Cardiac fibroblast (primary cell): ENCODE measurements at regions not wholly inside any gene's neighbourhood (a gene's known extent, or its start where the extent isn't known, plus 50 kb on each side); places are given as distances from the start of the nearest gene placed in this dataset.

Source experiments
- DNase-seq, 2 donors: peaks; one replicate each; pipeline versions ENCODE4 v3.0.0 to v3.0.0-alpha.2; 2010; ENCODE audit warnings: low read depth in 2 of 2
- H3K4me3 ChIP-seq, 2 donors: replicated peaks in 1 of 2; 1 replicate in 1 of 2; 2 replicates in 1 of 2; pipeline ENCODE4 v1.5.1; 2011; ENCODE audit warnings: low read depth in 2 of 2, low read length in 2 of 2, mild to moderate bottlenecking in 2 of 2, moderate library complexity in 1 of 2
- CTCF ChIP-seq: IDR thresholded peaks from one replicate; pipeline ENCODE4 v1.5.1; 2011; ENCODE audit warnings: low read depth, mild to moderate bottlenecking, low read length, inconsistent platforms

DNA sequence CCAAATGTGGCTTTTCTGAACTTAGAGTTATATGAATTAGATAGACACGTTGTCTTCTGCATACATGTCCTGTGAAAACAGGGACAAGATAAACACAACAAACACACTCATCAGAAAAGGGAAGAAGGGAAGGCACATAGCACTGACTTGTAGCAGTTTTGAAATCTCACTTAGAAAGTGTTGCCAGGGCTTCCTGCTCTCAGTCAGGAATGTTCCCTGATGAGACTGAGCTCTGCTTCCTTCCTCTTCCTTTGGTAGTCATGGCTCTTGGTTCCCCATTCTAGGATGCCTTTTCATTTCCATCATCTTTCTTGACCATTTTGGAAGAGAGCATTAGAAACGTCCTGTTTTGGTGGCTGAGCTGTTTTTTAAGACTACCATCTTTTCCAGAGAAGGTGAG is 233.8 kb upstream of the LYZL1 start:
- no peak overlapping the region for H3K4me3 ChIP-seq
- no peak for TF ChIP-seq CTCF

DNA sequence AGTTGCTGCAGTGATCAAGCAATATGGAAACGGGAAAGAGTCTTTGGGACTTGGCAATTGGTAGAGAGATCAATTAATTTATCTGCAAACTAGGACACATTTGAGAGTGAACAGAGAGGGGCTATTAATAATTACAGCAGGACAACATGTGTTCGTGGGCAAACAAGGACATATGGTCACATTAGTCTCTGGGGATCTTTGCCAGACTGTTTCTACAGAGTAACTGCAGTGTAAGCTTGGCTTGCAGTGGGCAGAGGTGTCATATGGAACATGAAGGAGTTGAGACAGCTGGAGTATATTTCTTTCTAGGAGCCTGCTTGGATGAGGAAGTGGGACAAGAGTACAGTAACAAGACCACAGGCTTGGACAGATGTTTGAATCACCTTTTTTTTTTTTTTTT is 232.1 kb upstream of the LYZL1 start:
- TF ChIP-seq CTCF, result no peak
- H3K4me3 ChIP-seq, result no peak overlapping the region
- DNase-seq, result no peak

More for the DNA sequence above, 233.8 kb upstream of the LYZL1 start:
- peak in 1 of 2 donors; percentile 47 for DNase-seq

DNA sequence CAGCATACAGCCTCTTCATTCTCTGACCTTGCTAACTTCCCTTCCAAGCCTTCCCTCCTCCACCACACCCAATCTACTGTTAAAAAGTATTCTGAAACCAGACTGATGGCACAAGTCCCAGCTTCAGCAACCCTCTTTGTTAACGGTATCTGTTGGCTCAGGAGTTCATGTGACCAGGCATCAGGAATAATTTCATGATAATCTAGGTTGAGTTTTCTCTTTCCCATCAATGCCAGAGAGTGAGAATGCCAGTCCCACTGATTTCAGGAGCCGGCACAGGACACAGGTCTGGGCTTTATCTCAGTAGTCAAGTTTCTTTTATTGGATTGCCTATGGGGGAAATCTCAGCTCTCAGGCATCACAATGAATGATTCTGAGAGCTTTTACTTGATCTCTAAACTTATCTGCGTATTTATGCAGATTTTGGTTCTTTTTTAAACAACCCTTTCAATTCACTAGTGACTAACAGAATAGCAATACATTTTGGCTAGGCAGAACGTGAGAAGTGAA is 231.0 kb upstream of the LYZL1 start:
- TF ChIP-seq CTCF, result no peak
- peak in 1 of 2 donors; percentile 76 for DNase-seq
- no peak overlapping the region for H3K4me3 ChIP-seq

DNA sequence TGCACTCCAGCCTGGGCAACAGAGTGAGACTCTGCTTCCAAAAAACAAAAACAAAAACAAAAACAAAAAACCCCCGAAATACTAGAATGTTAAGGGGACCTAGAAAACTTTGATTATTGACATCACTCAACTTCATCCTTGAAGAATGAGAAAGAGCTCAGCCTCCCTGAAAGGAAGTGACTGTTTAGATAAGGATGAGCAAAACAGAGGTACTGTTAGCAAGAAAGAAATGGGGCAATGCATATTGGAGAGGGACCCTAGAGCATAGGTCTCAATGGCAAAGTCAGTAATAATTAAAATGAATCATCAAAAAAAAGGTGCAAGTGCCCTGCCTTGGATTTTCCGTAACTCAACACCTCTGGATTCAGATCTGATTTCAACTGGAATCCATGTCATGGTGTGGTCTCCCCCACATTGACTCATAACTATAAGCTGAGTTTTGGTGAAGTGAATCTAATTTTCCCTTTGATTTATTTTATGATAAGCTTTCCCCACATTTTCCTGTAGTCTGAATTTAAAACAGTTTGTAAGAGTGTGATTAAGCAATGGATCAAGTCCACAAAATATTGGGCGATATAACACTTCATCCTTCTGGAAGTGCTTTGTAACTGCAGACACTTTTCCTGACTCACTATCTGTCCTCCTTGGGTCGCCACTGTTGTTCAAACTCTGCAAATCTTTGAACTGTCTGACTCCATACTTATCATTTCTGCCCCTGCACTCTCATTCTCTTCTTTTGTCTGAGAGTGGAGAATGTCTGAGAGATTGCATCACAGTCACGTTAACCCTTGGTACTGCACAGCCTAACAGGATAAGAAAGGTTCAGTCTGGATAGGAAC is 224.8 kb upstream of the LYZL1 start:
- no peak overlapping the region for H3K4me3 ChIP-seq
- TF ChIP-seq CTCF, result no peak
- peak; percentile 26 to 53 for DNase-seq

DNA sequence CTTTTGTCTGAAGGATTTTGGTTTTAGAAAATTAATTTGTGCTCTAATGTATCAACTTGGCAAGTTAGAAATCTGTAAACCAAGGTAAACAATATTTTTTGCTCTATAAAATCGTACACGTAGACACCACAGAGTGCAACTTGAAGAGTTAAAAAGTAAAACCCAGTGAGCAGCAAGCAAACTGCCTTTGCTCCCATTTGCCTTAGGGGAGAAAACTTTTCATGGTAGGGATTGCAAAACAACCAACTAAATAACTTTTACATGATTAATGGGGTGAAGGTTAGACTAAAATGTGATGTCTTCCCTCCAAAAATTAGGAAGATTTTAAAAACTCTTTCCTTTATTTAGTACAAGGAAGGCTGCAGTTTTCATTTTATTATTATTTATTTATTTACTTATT is 224.2 kb upstream of the LYZL1 start:
- H3K4me3 ChIP-seq, result no peak overlapping the region
- no peak for TF ChIP-seq CTCF
- DNase-seq, result peak; percentile 6 to 62

DNA sequence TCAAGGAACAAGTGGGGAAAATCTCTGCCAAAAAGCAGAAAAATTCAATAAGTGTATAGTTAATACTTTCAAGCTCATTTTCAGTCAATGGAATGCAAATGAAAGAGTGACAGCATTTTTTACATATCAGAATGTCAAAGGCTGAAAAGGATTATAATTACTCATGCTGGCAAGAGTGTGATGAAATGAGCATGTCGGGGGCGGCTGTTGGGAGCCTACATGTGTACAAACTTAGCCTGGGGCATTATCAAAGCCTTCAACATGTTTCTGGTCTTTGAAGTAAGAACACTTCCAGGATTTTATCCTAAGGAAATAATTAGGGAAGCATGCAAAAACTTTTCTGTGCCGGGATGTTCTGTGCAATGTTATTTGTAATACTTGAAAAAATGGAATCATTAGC is 221.7 kb upstream of the LYZL1 start:
- peak; percentile 6 to 58 for DNase-seq
- TF ChIP-seq CTCF, result no peak
- no peak overlapping the region for H3K4me3 ChIP-seq
